ENCODE measurements at regions not wholly inside any gene's neighbourhood (a gene's known extent, or its start where the extent isn't known, plus 50 kb on each side); places are given as distances from the start of the nearest gene placed in this dataset.
"Not testable (repeated sequence)": the region's sequence is repeated elsewhere in the genome, so short reads cannot be mapped to it uniquely, and the experiment has no call there.

GRCh38 chr13:76579701-76580100, 306.5 kb downstream of the KCTD12 start:
- Histone ChIP-seq H4K5ac (ENCODE audit: insufficient read length, low read depth, low read length) (no peak overlapping the region), H3K23me2 (ENCODE audit: insufficient read length, low read depth, low read length, poor library complexity, severe bottlenecking) (no peaks in the 10 kb centered on the region), H2AFZ (ENCODE audit: low read length) (no peak overlapping the region), H2BK12ac (ENCODE audit: insufficient read length, low read depth, low read length) (no peak overlapping the region), H3T11ph (ENCODE audit: low read length) (no peak overlapping the region), H3K79me2 (ENCODE audit: insufficient read depth, low read length) (no peaks in the 10 kb centered on the region), H3K27me3 (ENCODE audit: insufficient read depth, low read length) (no peaks in the 10 kb centered on the region), H4K20me1 (ENCODE audit: control insufficient read depth, insufficient read depth, insufficient read length) (no peaks in the 10 kb centered on the region), H3K27ac (ENCODE audit: insufficient read length, low read depth, low read length) (no peak overlapping the region), H3K79me1 (ENCODE audit: insufficient read depth, low read depth, low read length, poor library complexity, severe bottlenecking) (no peaks in the 10 kb centered on the region), H2BK15ac (ENCODE audit: low read depth, low read length) (no peak overlapping the region), H3K56ac (ENCODE audit: insufficient read length, low read depth, low read length) (no peak overlapping the region), H3K23ac (ENCODE audit: insufficient read length, low read depth, low read length) (no peak overlapping the region), H3K4me1 (ENCODE audit: insufficient read depth, low read length) (no peaks in the 10 kb centered on the region), H2AK5ac (ENCODE audit: insufficient read length, low read length) (no peak overlapping the region), H3K4ac (ENCODE audit: low read depth, low read length) (no peak overlapping the region), H3K4me2 (ENCODE audit: insufficient read depth, insufficient read length, low read length) (no peak overlapping the region), H2BK120ac (ENCODE audit: low read depth, low read length, poor library complexity, severe bottlenecking) (no peak overlapping the region), H4K8ac (replicated peaks; ENCODE audit: insufficient read length, low read depth, low read length) (no peak overlapping the region), H3K14ac (ENCODE audit: insufficient read depth, low read length) (no peak overlapping the region), H3K18ac (ENCODE audit: insufficient read length, low read depth, low read length) (no peak overlapping the region), H2BK5ac (ENCODE audit: insufficient read length, low read length) (no peak overlapping the region), H2BK20ac (ENCODE audit: low read depth, low read length, poor library complexity, severe bottlenecking) (no peak overlapping the region), H3K9me3 (ENCODE audit: control insufficient read depth, low read depth, low read length) (peaks cover 5% of the 10 kb centered on the region), H4K91ac (ENCODE audit: insufficient read length, low read depth, low read length) (no peak overlapping the region), H3K9ac (ENCODE audit: extremely low read depth, insufficient read length, low read length) (no peak overlapping the region)
- peaks cover 7 to 23% (median 13%) of the 10 kb centered on the region in 3 experiments; a peak in 6 of 7 replicates for H3K36me3 Mint-ChIP-seq (ENCODE audit: insufficient read depth in 1 of 3, low read depth in 3 of 3)
- DNase-seq = no peak
- no peaks in the 10 kb centered on the region for H3K4me1 Mint-ChIP-seq
- TF ChIP-seq CTCF (conservative IDR thresholded peaks at IDR 0.05) = no peak
- H3K9me3 Mint-ChIP-seq = peaks cover 26 to 30% of the 10 kb centered on the region in 2 experiments
- H3K27ac Mint-ChIP-seq = no peak overlapping the region
- no peaks in the 10 kb centered on the region for H3K27me3 Mint-ChIP-seq (ENCODE audit: low read depth)
- no CpG with 5 or more reads among the region's 4 CpGs for WGBS (ENCODE audit: extremely low coverage, insufficient read length, low lambda C conversion rate)
- no peak overlapping the region for H3K4me3 Mint-ChIP-seq

DNA sequence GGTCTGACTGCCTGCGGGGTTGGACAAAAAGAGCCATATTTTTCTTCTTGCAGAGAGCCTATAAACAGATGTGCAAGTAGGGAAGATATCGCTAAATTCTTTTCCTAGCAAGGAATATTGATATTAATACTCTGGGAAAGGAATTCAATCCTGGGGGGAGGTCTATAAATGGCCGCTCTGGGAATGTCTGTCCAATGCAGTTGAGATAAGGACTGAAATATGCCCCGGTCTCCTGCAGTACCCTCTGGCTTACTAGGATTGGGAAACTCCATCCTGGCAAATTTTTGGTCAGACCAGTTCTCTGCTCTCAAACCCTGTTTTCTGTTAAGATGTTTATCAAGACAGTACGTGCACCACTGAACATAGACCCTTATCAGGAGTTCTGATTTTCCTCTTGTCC, 310.6 kb downstream of the KCTD12 start:
- WGBS (ENCODE audit: extremely low coverage, insufficient read length, low lambda C conversion rate) = no CpG with 5 or more reads among the region's 5 CpGs
- H3K27ac ChIP-seq (ENCODE audit: insufficient read length, low read depth, low read length); H3K4ac ChIP-seq (ENCODE audit: low read depth, low read length); H2AFZ ChIP-seq (ENCODE audit: low read length); H2AK5ac ChIP-seq (ENCODE audit: insufficient read length, low read length); H3K27me3 ChIP-seq (ENCODE audit: insufficient read depth, low read length); H2BK5ac ChIP-seq (ENCODE audit: insufficient read length, low read length); H3T11ph ChIP-seq (ENCODE audit: low read length); H3K4me1 Mint-ChIP-seq; H3K14ac ChIP-seq (ENCODE audit: insufficient read depth, low read length); H4K20me1 ChIP-seq (ENCODE audit: control insufficient read depth, insufficient read depth, insufficient read length); H3K56ac ChIP-seq (ENCODE audit: insufficient read length, low read depth, low read length); H3K23ac ChIP-seq (ENCODE audit: insufficient read length, low read depth, low read length); H3K4me3 Mint-ChIP-seq; H3K9ac ChIP-seq (ENCODE audit: extremely low read depth, insufficient read length, low read length); H3K4me1 ChIP-seq (ENCODE audit: insufficient read depth, low read length); H2BK12ac ChIP-seq (ENCODE audit: insufficient read length, low read depth, low read length); H3K23me2 ChIP-seq (ENCODE audit: insufficient read length, low read depth, low read length, poor library complexity, severe bottlenecking); H4K5ac ChIP-seq (ENCODE audit: insufficient read length, low read depth, low read length); H4K91ac ChIP-seq (ENCODE audit: insufficient read length, low read depth, low read length); H3K18ac ChIP-seq (ENCODE audit: insufficient read length, low read depth, low read length); H3K27me3 Mint-ChIP-seq (ENCODE audit: low read depth); H2BK15ac ChIP-seq (ENCODE audit: low read depth, low read length); DNase-seq; H3K79me2 ChIP-seq (ENCODE audit: insufficient read depth, low read length); H2BK20ac ChIP-seq (ENCODE audit: low read depth, low read length, poor library complexity, severe bottlenecking); H3K4me2 ChIP-seq (ENCODE audit: insufficient read depth, insufficient read length, low read length); H3K9me3 ChIP-seq (ENCODE audit: control insufficient read depth, low read depth, low read length); H3K79me1 ChIP-seq (ENCODE audit: insufficient read depth, low read depth, low read length, poor library complexity, severe bottlenecking); H4K8ac ChIP-seq (replicated peaks; ENCODE audit: insufficient read length, low read depth, low read length); H3K27ac Mint-ChIP-seq; H2BK120ac ChIP-seq (ENCODE audit: low read depth, low read length, poor library complexity, severe bottlenecking): not testable (repeated sequence)
- peaks cover 31 to 35% of the 10 kb centered on the region in 2 experiments for H3K9me3 Mint-ChIP-seq
- H3K36me3 Mint-ChIP-seq (ENCODE audit: insufficient read depth in 1 of 3, low read depth in 3 of 3) = peaks cover 7 to 27% (median 14%) of the 10 kb centered on the region in 3 experiments; a peak in 6 of 7 replicates
